ENCODE measurements at regions not wholly inside any gene's neighbourhood (a gene's known extent, or its start where the extent isn't known, plus 50 kb on each side); places are given as distances from the start of the nearest gene placed in this dataset.

DNA sequence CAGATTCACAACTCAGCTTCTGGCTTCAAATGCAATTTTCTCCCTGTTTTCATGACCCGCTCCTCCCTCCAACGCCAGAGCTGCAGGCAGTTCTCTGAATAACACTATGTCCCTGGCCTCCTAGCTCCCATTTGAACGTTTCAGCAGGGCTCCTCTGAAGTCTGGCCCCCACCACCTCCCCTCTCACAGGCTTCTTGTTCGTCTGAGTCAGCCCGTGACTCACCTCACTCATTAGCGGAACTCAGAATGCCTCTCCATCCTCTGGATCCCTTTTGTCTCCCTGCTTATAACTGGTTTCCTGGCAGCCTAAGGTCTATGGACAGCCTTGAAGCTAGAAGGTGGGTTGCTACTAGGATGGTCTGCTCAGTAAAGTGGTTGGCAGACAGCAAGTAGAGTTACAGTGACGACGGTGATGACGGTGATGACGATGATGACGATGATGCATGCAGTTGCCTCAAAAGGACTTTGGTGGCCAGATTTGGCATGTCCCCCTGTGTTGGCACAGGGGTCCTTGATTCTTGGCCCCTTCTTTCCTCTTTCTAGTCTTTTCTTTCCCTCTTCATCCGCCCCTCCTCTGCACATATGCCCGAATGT lies 83.3 kb upstream of the MKLN1 start:
- H3K9me3 Mint-ChIP-seq, result no peaks in the 10 kb centered on the region
- no peak overlapping the region for H3K4me3 Mint-ChIP-seq
- TF ChIP-seq, protein P1, sequence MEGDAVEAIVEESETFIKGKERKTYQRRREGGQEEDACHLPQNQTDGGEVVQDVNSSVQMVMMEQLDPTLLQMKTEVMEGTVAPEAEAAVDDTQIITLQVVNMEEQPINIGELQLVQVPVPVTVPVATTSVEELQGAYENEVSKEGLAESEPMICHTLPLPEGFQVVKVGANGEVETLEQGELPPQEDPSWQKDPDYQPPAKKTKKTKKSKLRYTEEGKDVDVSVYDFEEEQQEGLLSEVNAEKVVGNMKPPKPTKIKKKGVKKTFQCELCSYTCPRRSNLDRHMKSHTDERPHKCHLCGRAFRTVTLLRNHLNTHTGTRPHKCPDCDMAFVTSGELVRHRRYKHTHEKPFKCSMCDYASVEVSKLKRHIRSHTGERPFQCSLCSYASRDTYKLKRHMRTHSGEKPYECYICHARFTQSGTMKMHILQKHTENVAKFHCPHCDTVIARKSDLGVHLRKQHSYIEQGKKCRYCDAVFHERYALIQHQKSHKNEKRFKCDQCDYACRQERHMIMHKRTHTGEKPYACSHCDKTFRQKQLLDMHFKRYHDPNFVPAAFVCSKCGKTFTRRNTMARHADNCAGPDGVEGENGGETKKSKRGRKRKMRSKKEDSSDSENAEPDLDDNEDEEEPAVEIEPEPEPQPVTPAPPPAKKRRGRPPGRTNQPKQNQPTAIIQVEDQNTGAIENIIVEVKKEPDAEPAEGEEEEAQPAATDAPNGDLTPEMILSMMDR (conservative IDR thresholded peaks at IDR 0.05), result no peak
- DNase-seq (ENCODE audit: extremely low spot score, unreplicated experiment), result no peak
- no peaks in the 10 kb centered on the region for H3K4me1 Mint-ChIP-seq (ENCODE audit: unreplicated experiment)
- H3K27me3 Mint-ChIP-seq, result no peaks in the 10 kb centered on the region
- no peak overlapping the region for H3K27ac Mint-ChIP-seq
- H3K36me3 Mint-ChIP-seq, result no peaks in the 10 kb centered on the region

- DNase-seq (ENCODE audit: extremely low spot score, unreplicated experiment), result no peak
- no peak overlapping the region for H3K4me3 Mint-ChIP-seq
- H3K9me3 Mint-ChIP-seq, result peaks cover 5% of the 10 kb centered on the region
- H3K36me3 Mint-ChIP-seq, result no peaks in the 10 kb centered on the region
- no peaks in the 10 kb centered on the region for H3K4me1 Mint-ChIP-seq (ENCODE audit: unreplicated experiment)
- TF ChIP-seq, protein P1 (conservative IDR thresholded peaks at IDR 0.05), result no peak
- no peak overlapping the region for H3K27ac Mint-ChIP-seq
- no peaks in the 10 kb centered on the region for H3K27me3 Mint-ChIP-seq
These were observed 78.7 kb upstream of the MKLN1 start for GRCh38 chr7:131249003-131249402.

- H3K4me3 Mint-ChIP-seq, result no peak overlapping the region
- peaks cover 10% of the 10 kb centered on the region for H3K9me3 Mint-ChIP-seq
- no peaks in the 10 kb centered on the region for H3K36me3 Mint-ChIP-seq
- TF ChIP-seq, protein P1 (conservative IDR thresholded peaks at IDR 0.05), result no peak
- no peaks in the 10 kb centered on the region for H3K4me1 Mint-ChIP-seq (ENCODE audit: unreplicated experiment)
- no peak overlapping the region for H3K27ac Mint-ChIP-seq
- no peak for DNase-seq (ENCODE audit: extremely low spot score, unreplicated experiment)
- H3K27me3 Mint-ChIP-seq, result no peaks in the 10 kb centered on the region
These were observed 78.2 kb upstream of the MKLN1 start for GRCh38 chr7:131249483-131249882.

- H3K36me3 Mint-ChIP-seq, result no peaks in the 10 kb centered on the region
- no peaks in the 10 kb centered on the region for H3K27me3 Mint-ChIP-seq
- peaks cover 16% of the 10 kb centered on the region for H3K9me3 Mint-ChIP-seq
- H3K27ac Mint-ChIP-seq, result no peak overlapping the region
- TF ChIP-seq, protein P1 (conservative IDR thresholded peaks at IDR 0.05), result no peak
- H3K4me1 Mint-ChIP-seq (ENCODE audit: unreplicated experiment), result no peaks in the 10 kb centered on the region
- H3K4me3 Mint-ChIP-seq, result no peak overlapping the region
- DNase-seq (ENCODE audit: extremely low spot score, unreplicated experiment), result no peak
These were observed 77.3 kb upstream of the MKLN1 start for GRCh38 chr7:131250331-131250730.

DNA sequence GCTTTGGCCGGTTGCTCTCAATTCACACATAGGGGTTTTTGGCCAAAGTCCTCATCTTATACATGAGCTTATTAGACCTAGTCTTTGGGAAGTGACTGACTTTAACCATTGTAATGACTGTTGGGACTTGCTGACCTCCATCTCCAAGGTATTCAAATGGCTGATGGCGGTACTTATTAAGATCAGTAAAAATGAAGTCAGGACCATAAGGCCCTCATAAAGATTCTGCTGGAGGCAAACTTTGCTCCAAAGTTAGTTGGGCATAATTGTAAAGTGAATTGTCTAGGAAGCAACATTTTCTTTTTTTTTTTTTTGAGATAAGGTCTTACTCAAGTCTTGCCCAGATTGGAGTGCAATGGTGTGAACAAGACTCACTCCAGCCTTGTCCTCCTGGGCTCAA lies 76.3 kb upstream of the MKLN1 start:
- Mint-ChIP-seq H3K4me3 (no peak overlapping the region), H3K36me3 (no peaks in the 10 kb centered on the region), H3K27ac (no peak overlapping the region), H3K9me3 (peaks cover 16% of the 10 kb centered on the region), H3K27me3 (no peaks in the 10 kb centered on the region), H3K4me1 (ENCODE audit: unreplicated experiment) (no peaks in the 10 kb centered on the region)
- TF ChIP-seq, protein P1 (conservative IDR thresholded peaks at IDR 0.05), result no peak
- no peak for DNase-seq (ENCODE audit: extremely low spot score, unreplicated experiment)

GRCh38 chr7:131252976-131253375 lies 74.7 kb upstream of the MKLN1 start:
- TF ChIP-seq, protein P1 (conservative IDR thresholded peaks at IDR 0.05), result no peak
- H3K4me3 Mint-ChIP-seq, result no peak overlapping the region
- H3K9me3 Mint-ChIP-seq, result peaks cover 16% of the 10 kb centered on the region
- H3K4me1 Mint-ChIP-seq (ENCODE audit: unreplicated experiment), result no peaks in the 10 kb centered on the region
- no peak overlapping the region for H3K27ac Mint-ChIP-seq
- H3K36me3 Mint-ChIP-seq, result no peaks in the 10 kb centered on the region
- DNase-seq (ENCODE audit: extremely low spot score, unreplicated experiment), result no peak
- H3K27me3 Mint-ChIP-seq, result no peaks in the 10 kb centered on the region
